ENCODE measurements at regions not wholly inside any gene's neighbourhood (a gene's known extent, or its start where the extent isn't known, plus 50 kb on each side); places are given as distances from the start of the nearest gene placed in this dataset.

GRCh38 chr12:60052483-60052882 lies 456.7 kb downstream of the SLC16A7 start:
- DNase-seq: no peak

DNA sequence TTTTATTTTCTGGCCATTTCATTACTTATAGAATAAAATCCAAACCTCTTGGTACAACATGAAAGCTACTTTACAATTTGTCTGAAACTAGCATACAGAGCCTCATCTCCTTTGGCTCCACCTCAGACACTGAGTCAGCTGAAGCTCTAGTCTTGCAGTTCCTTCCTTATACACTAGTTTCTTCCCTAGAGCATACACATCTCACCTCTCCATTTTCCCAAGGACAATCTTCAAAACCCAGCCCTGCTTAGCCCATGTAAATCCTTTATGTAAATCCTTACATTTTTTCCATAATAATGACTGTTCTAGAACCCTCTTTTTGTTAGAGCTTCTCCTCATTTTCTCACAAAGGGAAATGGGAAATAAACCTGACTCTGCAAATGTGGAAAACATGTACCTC lies 463.4 kb downstream of the SLC16A7 start:
- no peak for DNase-seq

- DNase-seq: no peak
Observed at GRCh38 chr12:60066655-60067054, 470.8 kb downstream of the SLC16A7 start.

GRCh38 chr12:60070552-60070951 lies 474.7 kb downstream of the SLC16A7 start:
- DNase-seq: no peak

DNA sequence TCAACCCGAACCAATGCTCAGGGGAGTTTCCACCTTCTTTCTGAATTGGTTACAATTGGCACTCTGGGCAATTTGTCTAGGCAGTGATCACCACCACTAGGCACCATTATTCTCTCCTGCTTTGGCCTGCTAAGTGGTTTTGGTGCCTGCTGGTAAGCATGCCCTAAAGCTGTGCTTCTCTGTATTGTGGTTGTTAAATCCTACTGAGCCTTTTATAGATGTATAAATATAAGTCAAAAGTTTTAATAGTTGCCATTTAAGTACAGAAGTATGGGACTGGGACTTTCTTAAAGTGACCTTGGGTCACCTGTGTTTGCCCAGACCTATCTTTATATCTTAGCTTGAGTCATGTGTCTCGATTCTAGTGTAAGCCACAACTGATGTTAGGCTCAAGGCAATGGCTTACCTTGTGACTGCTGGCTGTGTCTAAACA lies 475.9 kb downstream of the SLC16A7 start:
- no peak for DNase-seq

- no peak for DNase-seq
Observed at GRCh38 chr12:60072911-60073310, 477.1 kb downstream of the SLC16A7 start.

- no peak for DNase-seq
Observed at GRCh38 chr12:60075091-60075490, 479.3 kb downstream of the SLC16A7 start.

DNA sequence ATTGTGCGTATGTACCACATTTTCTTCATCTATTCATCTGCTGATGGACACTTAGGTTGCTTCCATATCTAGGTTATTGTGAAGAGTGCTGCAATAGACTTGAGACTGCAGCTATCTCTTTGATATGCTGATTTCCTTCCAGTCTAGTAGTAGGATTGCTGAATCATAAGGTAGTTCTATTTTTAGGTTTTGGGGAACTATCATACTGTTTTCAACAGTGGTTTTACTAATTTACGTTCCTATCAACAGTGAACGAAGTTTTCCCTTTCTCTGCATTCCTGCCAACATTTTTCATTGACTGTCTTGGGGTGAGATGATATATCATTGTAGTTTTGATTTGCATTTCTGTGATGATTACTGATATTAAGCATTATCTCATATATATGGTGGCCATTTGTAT lies 482.2 kb downstream of the SLC16A7 start:
- DNase-seq: no peak

DNA sequence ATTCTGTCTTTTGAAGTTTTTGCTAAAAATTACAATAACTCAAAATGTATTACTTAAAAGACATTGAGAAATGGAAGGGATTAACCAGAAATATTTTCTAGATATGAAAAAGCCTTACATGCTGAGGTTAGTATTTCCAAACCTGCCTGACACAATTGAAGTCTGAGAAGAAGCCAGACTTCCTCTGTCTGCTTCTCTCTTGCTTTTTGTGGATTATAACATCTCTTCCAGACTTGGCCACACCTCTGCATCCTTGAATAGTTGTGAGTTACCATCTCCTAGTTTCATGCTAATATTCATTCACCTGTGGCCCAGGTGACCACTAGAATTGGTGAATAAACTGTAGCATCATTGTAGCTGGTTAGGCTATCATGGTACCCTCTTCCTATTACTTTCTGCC lies 497.6 kb downstream of the SLC16A7 start:
- no peak for DNase-seq

DNA sequence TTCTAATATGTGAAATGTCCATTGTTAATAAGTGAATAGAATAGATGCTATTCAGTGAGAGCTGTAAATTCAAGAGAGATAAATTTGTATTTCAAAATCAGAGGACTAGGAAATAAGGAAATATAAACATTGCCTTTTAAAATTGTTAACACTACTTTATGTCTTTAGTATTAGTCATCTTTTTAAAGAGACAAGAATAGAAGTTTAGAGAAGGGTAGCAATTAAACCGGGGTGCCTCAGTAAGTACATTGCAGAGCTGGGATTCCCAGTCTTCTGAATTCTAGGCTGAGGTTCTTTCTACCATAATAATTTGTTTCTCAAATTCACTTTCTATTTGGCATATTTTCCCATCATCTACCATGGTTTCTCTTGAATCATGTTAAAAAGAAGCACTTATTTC lies 498.6 kb downstream of the SLC16A7 start:
- DNase-seq: no peak

DNA sequence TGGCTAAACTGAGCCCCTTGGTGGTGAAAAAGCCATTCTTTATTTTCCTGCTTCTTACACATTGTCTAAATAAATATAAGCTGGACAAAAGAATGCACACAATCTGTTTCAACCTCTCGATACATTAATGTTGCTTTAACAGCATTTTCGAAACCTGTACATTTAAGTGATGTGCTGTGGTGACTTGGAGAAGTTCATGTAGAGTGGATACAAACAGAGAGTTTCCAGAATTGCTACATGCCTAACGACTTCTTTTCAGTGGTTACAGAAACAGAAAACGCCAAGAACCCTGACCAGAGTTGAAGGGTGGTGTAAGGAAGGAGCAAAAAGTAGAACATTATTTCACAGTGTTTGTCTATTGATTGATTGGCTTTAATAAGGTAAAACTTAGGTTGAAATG lies 500.9 kb downstream of the SLC16A7 start:
- DNase-seq: no peak

GRCh38 chr12:60100160-60100559 lies 504.3 kb downstream of the SLC16A7 start:
- no peak for DNase-seq

DNA sequence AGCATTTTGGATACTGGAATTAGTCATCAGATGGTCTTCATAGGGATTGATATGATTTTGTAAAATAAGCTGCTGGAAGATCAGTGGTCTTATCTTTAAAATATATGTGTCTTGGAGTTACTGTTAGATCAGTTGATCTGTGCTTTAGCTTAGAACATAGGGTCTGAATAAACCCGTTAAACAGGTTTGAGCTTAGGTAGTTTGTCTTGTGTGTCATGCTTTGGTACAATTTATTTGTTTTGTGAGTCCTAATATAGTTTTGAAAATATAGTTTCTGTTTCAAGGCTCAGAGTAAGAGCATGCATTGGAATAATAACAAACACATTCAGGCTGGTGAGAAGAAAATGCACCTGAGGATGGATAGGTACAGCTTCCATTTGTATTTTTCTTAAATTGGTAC lies 505.0 kb downstream of the SLC16A7 start:
- no peak for DNase-seq

DNA sequence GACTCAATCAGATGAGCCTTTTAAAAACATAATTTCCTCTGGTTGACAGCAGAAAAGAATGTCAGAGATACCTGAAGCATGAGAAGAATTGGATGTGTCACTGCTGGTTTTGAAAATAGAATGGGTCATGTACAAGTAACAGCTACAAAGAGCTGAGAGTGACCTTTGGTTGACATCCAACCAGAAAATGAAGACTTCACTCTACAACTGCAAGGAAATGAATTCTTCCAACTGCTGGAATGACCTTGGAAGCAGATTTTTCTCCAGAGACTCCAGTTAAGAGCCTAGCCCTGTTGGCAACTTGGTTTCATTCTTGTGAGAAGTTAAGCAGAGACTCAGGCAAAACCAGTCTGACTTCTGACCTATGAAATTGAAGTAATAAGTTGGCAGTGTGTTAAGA lies 505.9 kb downstream of the SLC16A7 start:
- DNase-seq: no peak

GRCh38 chr12:60106214-60106613 lies 510.4 kb downstream of the SLC16A7 start:
- DNase-seq: no peak

DNA sequence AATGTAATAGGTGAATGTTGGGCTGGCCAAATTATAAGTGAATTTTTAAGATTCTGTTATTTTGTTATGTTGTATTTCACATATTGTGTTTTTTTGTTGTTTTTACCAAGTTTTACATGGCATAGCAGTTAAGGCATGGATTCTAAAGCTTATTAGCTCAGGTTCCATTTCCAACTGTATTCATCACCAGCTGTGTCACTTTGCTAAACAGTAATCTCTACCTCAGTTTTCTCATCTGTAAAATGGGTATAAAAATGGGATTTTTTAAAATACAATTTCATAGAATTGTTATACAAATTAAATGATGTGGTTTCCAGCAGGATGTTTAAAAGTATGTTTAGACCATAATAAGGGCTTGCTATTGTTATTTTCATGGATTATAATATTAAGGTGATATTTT lies 512.2 kb downstream of the SLC16A7 start:
- DNase-seq: no peak

DNA sequence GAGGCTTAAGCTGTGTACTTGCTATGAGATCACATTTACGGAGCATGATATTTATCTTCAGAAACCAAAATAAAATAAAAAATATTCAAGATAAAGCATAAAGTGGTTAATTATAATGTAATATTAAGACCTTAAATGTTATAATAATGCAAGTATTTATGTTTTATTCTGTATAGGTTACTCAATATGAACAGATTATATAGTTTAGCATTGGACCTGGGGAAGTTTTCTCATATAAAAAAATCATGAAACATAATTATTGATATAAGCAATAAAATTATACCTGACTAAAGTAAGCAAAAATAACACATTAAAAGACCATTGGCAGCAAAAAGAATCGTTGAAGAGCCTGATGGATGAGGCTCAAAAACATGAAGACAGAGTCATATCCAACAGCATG lies 516.2 kb downstream of the SLC16A7 start:
- no peak for DNase-seq

GRCh38 chr12:60112763-60113162 lies 516.9 kb downstream of the SLC16A7 start:
- DNase-seq: no peak

GRCh38 chr12:60114169-60114568 lies 518.3 kb downstream of the SLC16A7 start:
- no peak for DNase-seq

GRCh38 chr12:60119327-60119726 lies 523.5 kb downstream of the SLC16A7 start:
- DNase-seq: no peak

- DNase-seq: no peak
Observed at GRCh38 chr12:60120199-60120598, 524.4 kb downstream of the SLC16A7 start.

DNA sequence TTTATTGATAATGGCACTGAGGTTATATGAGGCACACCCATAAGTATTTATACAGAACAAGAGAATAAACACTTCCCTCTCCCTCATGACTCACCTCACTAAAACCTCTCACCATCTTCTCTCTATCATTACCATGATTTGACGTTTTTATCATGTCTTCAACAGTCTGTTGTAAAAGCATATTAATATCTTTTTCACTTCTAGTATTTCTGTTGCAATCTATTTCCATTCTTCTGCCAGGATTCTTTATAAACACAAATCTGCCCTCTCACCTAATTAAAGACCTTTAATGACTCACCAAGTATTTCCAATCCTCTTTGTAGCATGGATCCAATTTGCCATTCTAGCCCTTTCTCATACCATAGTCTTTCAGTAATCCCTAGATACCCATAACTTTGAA lies 527.7 kb downstream of the SLC16A7 start:
- DNase-seq: no peak

DNA sequence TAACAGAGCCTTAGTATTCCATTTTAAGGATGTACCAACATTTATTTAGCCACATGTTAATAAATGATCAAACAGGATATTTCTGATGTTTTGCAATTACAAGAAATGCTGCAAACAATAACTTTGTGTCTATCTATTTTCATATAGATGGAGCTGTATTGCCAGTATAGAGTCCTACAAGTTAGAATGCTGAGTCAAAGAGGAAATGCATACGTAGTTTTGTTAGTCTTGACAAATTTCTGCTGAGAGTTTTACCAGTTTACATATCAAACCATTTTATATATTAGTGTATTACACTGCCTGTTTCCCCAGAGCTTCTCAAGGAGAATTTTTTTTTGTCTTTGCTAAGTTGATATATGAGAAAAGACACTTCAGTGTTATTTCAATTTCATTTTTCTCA lies 541.7 kb downstream of the SLC16A7 start:
- no peak for DNase-seq

DNA sequence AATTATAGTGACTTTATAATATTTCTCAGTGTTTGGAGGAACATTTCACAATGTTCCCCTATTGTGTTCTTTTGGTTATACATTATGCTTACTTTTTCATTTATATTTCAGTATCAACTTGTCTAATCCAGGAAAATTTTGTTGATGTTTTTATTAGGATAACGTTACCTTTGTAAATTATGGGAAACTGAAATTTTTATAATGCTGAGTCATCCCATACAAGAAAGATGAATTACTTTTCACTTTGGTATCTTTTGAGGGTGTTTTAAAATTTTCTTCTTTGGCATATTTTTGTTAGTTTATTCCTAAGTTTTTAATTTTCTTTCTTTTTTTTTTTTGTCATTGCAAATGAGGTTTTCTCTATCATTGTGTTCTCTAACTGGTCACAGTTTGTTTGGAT lies 542.7 kb downstream of the SLC16A7 start:
- no peak for DNase-seq

GRCh38 chr12:60144395-60144794 lies 548.6 kb downstream of the SLC16A7 start:
- DNase-seq: no peak

DNA sequence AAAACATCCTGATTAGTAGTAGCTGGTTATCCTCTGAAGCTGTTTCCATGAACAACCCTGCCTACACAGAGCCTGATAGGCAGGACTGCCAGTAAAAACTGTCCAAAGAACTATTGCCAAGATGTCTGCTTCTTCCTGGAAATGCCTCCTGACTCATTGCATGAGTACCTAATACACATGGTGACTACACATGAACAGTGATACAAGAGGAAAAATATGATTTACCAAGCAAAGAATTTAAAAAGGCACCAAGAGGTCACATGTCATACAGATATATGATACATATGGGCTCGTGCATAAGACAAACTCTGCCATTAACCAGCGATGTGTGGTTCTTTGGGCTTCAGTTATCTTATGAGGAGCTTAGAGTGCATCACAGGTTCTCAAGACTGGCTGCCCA lies 552.3 kb downstream of the SLC16A7 start:
- no peak for DNase-seq

Measured in inflammatory macrophage treated with lipopolysaccharide for 1 hour (primary cell).